SK-N-DZ (cell line): ENCODE measurements at regions not wholly inside any gene's neighbourhood (a gene's known extent, or its start where the extent isn't known, plus 50 kb on each side); places are given as distances from the start of the nearest gene placed in this dataset.

Experiments
- DNase-seq: peaks from one replicate; pipeline ENCODE4 v3.0.0-alpha.2; 2015; ENCODE audit warnings: low spot score

GRCh38 chr4:188550296-188550695 lies 411.1 kb downstream of the TRIML1 start:
- no peak for DNase-seq

GRCh38 chr4:188551156-188551555 lies 411.9 kb downstream of the TRIML1 start:
- no peak for DNase-seq

GRCh38 chr4:188552741-188553275 lies 413.6 kb downstream of the TRIML1 start:
- no peak for DNase-seq

GRCh38 chr4:188554413-188554812 lies 415.2 kb downstream of the TRIML1 start:
- no peak for DNase-seq

- DNase-seq: no peak
Observed at GRCh38 chr4:188573104-188573503, 433.9 kb downstream of the TRIML1 start.

- no peak for DNase-seq
Observed at GRCh38 chr4:188578657-188579056, 439.4 kb downstream of the TRIML1 start.

- no peak for DNase-seq
Observed at GRCh38 chr4:188596021-188596420, 456.8 kb downstream of the TRIML1 start.

GRCh38 chr4:188603646-188604045 lies 464.4 kb downstream of the TRIML1 start:
- no peak for DNase-seq

- no peak for DNase-seq
Observed at GRCh38 chr4:188606635-188607034, 467.4 kb downstream of the TRIML1 start.

- DNase-seq: no peak
Observed at GRCh38 chr4:188611143-188611542, 471.9 kb downstream of the TRIML1 start.

- DNase-seq: no peak
Observed at GRCh38 chr4:188612659-188613058, 473.4 kb downstream of the TRIML1 start.

- DNase-seq: no peak
Observed at GRCh38 chr4:188613976-188614375, 474.7 kb downstream of the TRIML1 start.

- DNase-seq: no peak
Observed at GRCh38 chr4:188619456-188620149, 480.4 kb downstream of the TRIML1 start.

GRCh38 chr4:188620608-188621007 lies 481.4 kb downstream of the TRIML1 start:
- no peak for DNase-seq

- no peak for DNase-seq
Observed at GRCh38 chr4:188623314-188623854, 484.1 kb downstream of the TRIML1 start.

GRCh38 chr4:188624370-188624769 lies 485.1 kb downstream of the TRIML1 start:
- DNase-seq: no peak

GRCh38 chr4:188627892-188628291 lies 488.7 kb downstream of the TRIML1 start:
- no peak for DNase-seq

- no peak for DNase-seq
Observed at GRCh38 chr4:188639479-188640100, 500.3 kb downstream of the TRIML1 start.

- DNase-seq: no peak
Observed at GRCh38 chr4:188647820-188648370, 508.7 kb downstream of the TRIML1 start.

GRCh38 chr4:188649635-188650034 lies 510.4 kb downstream of the TRIML1 start:
- no peak for DNase-seq

GRCh38 chr4:188650516-188650915 lies 511.3 kb downstream of the TRIML1 start:
- no peak for DNase-seq

GRCh38 chr4:188657365-188657764 lies 518.1 kb downstream of the TRIML1 start:
- DNase-seq: no peak
